H1 (cell line): ENCODE measurements at regions not wholly inside any gene's neighbourhood (a gene's known extent, or its start where the extent isn't known, plus 50 kb on each side); places are given as distances from the start of the nearest gene placed in this dataset.

Experiments used
- CTCF ChIA-PET: fragments of 300-600 bp; sonication (Branson Sonifier 250); formaldehyde crosslinking; loops from one replicate; lab custom pipeline; 2021; ENCODE audit not compliant: partially characterized antibody; lab: Charles Lee
- POLR2A ChIA-PET: fragments of 300-600 bp; sonication (Branson Sonifier 250); formaldehyde crosslinking; loops from one replicate; lab custom pipeline; 2021; ENCODE audit warnings: inconsistent platforms; ENCODE audit not compliant: partially characterized antibody; lab: Charles Lee
- DNase-seq, 2 experiments: peaks; one replicate each; pipeline versions ENCODE4 v3.0.0 to v3.0.0-alpha.2; 2010 to 2022; ENCODE audit warnings: low spot score in 2 of 2, low read depth in 1 of 2, mixed read lengths in 1 of 2
- FAIRE-seq: peaks from 2 replicates; lab custom pipeline; 2011; peaks lifted over from hg19 to GRCh38; lab: Jason Lieb, UNC
- H2AFZ ChIP-seq: 2 replicates; pipeline ENCODE4 v1.8.1; 2012; ENCODE audit warnings: low read length, inconsistent platforms
- H2AK5ac ChIP-seq: 2 replicates; pipeline ENCODE4 v1.6.1; 2013; ENCODE audit warnings: low read depth, low read length
- H2BK120ac ChIP-seq: replicated peaks from 2 replicates; pipeline ENCODE3; 2013; ENCODE audit warnings: low read depth, low read length, inconsistent platforms
- H2BK12ac ChIP-seq: 2 replicates; pipeline ENCODE4 v1.6.1; 2013; ENCODE audit warnings: low read depth, low read length
- H2BK15ac ChIP-seq: 2 replicates; pipeline ENCODE4 v1.6.1; 2013; ENCODE audit warnings: low read length
- H2BK20ac ChIP-seq: 2 replicates; pipeline ENCODE4 v1.6.1; 2013; ENCODE audit warnings: low read length
- H2BK5ac ChIP-seq: 2 replicates; pipeline ENCODE4 v1.6.1; 2013; ENCODE audit warnings: low read depth, low read length
- H3K14ac ChIP-seq: 2 replicates; pipeline ENCODE4 v1.6.1; 2013; ENCODE audit warnings: inconsistent platforms; ENCODE audit not compliant: insufficient read length
- H3K18ac ChIP-seq: 2 replicates; pipeline ENCODE4 v1.6.1; 2013; ENCODE audit warnings: low read length; ENCODE audit errors: extremely low read depth
- H3K23ac ChIP-seq: 2 replicates; pipeline ENCODE4 v1.6.1; 2013; ENCODE audit warnings: inconsistent platforms; ENCODE audit not compliant: insufficient read length
- H3K23me2 ChIP-seq: 2 replicates; pipeline ENCODE4 v1.6.1; 2013; ENCODE audit warnings: low read depth, low read length
- H3K27ac ChIP-seq: 2 replicates; pipeline ENCODE4 v1.6.1; 2011; ENCODE audit warnings: low read depth, low read length, inconsistent platforms
- H3K27me3 ChIP-seq, 4 experiments: replicated peaks in 1 of 4; 1 replicate in 1 of 4; 2 replicates in 3 of 4; pipeline versions ENCODE4 v1.6.1 to v1.8.1; 2011 to 2013; ENCODE audit warnings: low read length in 3 of 4, mild to moderate bottlenecking in 3 of 4, inconsistent platforms in 2 of 4, mixed read lengths in 2 of 4, moderate library complexity in 1 of 4; ENCODE audit not compliant: control insufficient read depth in 3 of 4, insufficient read depth in 3 of 4; ENCODE audit errors: extremely low read depth in 1 of 4
- H3K36me3 ChIP-seq, 4 experiments: 2 replicates each; pipeline versions ENCODE4 v1.6.1 to v1.8.1; 2011 to 2013; ENCODE audit warnings: mild to moderate bottlenecking in 4 of 4, low read length in 3 of 4, moderate library complexity in 2 of 4, control low read depth in 1 of 4, inconsistent platforms in 1 of 4; ENCODE audit not compliant: insufficient read depth in 4 of 4, control insufficient read depth in 2 of 4
- H3K4ac ChIP-seq: replicated peaks from 2 replicates; pipeline ENCODE3; 2013; ENCODE audit warnings: low read length, low read depth, mixed read lengths, inconsistent platforms; ENCODE audit not compliant: insufficient read length
- H3K4me1 ChIP-seq, 4 experiments: replicated peaks in 1 of 4; 1 replicate in 1 of 4; 2 replicates in 3 of 4; pipeline versions ENCODE4 v1.6.1 to v1.8.1; 2011 to 2013; ENCODE audit warnings: low read length in 3 of 4, inconsistent platforms in 2 of 4, mixed read lengths in 1 of 4; ENCODE audit not compliant: insufficient read depth in 4 of 4, control insufficient read depth in 3 of 4
- H3K4me2 ChIP-seq, 2 experiments: 2 replicates each; pipeline versions ENCODE4 v1.6.1 to v1.8.1; 2011 to 2013; ENCODE audit warnings: low read depth in 2 of 2, low read length in 2 of 2, control low read depth in 1 of 2, inconsistent platforms in 1 of 2, mild to moderate bottlenecking in 1 of 2; ENCODE audit not compliant: insufficient read depth in 1 of 2
- H3K4me3 ChIP-seq, 4 experiments: fragments of 200-600, 300-600 bp in 1 of 4; sonication (generic), shearing (Covaris generic), sonication (Bioruptor Twin) in 1 of 4; 2 replicates each; pipeline versions ENCODE4 v1.5.1 to v1.8.1; 2011 to 2016; ENCODE audit warnings: low read length in 4 of 4, low read depth in 3 of 4, control low read depth in 2 of 4, inconsistent platforms in 2 of 4, mild to moderate bottlenecking in 2 of 4, mixed read lengths in 1 of 4, moderate library complexity in 1 of 4; ENCODE audit not compliant: insufficient read depth in 2 of 4; ENCODE audit errors: extremely low read depth in 1 of 4
- H3K56ac ChIP-seq: replicated peaks from 2 replicates; pipeline ENCODE3; 2013; ENCODE audit warnings: low read depth, mild to moderate bottlenecking, mixed read lengths, low read length, inconsistent platforms; ENCODE audit not compliant: insufficient read length
- H3K79me1 ChIP-seq: 2 replicates; pipeline ENCODE4 v1.6.1; 2013; ENCODE audit warnings: low read depth, low read length, control low read depth
- H3K79me2 ChIP-seq, 2 experiments: 2 replicates each; pipeline versions ENCODE4 v1.6.1 to v1.8.1; 2012 to 2013; ENCODE audit warnings: low read length in 2 of 2, mild to moderate bottlenecking in 2 of 2, inconsistent platforms in 1 of 2; ENCODE audit not compliant: insufficient read depth in 2 of 2, control insufficient read depth in 1 of 2
- H3K9ac ChIP-seq, 4 experiments: replicated peaks in 1 of 4; 1 replicate in 1 of 4; 2 replicates in 3 of 4; pipeline versions ENCODE4 v1.6.1 to v1.8.1; 2011 to 2013; ENCODE audit warnings: low read depth in 3 of 4, low read length in 3 of 4, control low read depth in 2 of 4, mild to moderate bottlenecking in 2 of 4, moderate library complexity in 2 of 4, inconsistent platforms in 1 of 4; ENCODE audit errors: extremely low read depth in 1 of 4
- H3K9me3 ChIP-seq, 2 experiments: 2 replicates each; pipeline versions ENCODE4 v1.6.1 to v1.8.1; 2012 to 2013; ENCODE audit warnings: mild to moderate bottlenecking in 2 of 2, moderate library complexity in 2 of 2, control low read depth in 1 of 2, inconsistent platforms in 1 of 2, low read depth in 1 of 2, low read length in 1 of 2, mixed read lengths in 1 of 2; ENCODE audit not compliant: insufficient read depth in 2 of 2
- H4K20me1 ChIP-seq, 2 experiments: replicated peaks in 1 of 2; 2 replicates each; pipeline versions ENCODE3 to v1.8.1; 2011 to 2013; ENCODE audit warnings: inconsistent platforms in 2 of 2, low read length in 2 of 2, mild to moderate bottlenecking in 1 of 2; ENCODE audit not compliant: insufficient read depth in 2 of 2, control insufficient read depth in 1 of 2
- H4K5ac ChIP-seq: 2 replicates; pipeline ENCODE4 v1.6.1; 2013; ENCODE audit warnings: low read length, low read depth, mixed read lengths, inconsistent platforms; ENCODE audit not compliant: insufficient read length
- H4K8ac ChIP-seq: 2 replicates; pipeline ENCODE4 v1.8.0; 2013; ENCODE audit warnings: mild to moderate bottlenecking, moderate library complexity, low read length, inconsistent platforms; ENCODE audit not compliant: insufficient read depth; ENCODE audit errors: extremely low read depth
- H4K91ac ChIP-seq: replicated peaks from 2 replicates; pipeline ENCODE3; 2013; ENCODE audit warnings: low read length, mixed read lengths, inconsistent platforms; ENCODE audit not compliant: insufficient read length
- CTCF ChIP-seq, 3 experiments: IDR thresholded peaks; 1 replicate in 2 of 3; 2 replicates in 1 of 3; pipeline versions ENCODE4 v1.5.1 to v1.6.1; 2011; ENCODE audit warnings: low read length in 3 of 3, mild to moderate bottlenecking in 3 of 3, inconsistent platforms in 2 of 3, low read depth in 1 of 3, moderate library complexity in 1 of 3; ENCODE audit not compliant: insufficient read depth in 1 of 3; ENCODE audit errors: control extremely low read depth in 1 of 3
- GABPA ChIP-seq: IDR thresholded peaks from 2 replicates; pipeline ENCODE4 v1.6.1; 2011; ENCODE audit warnings: mild to moderate bottlenecking, low read length, moderate library complexity, borderline replicate concordance; ENCODE audit not compliant: insufficient read depth
- POLR2A ChIP-seq, 2 experiments: IDR thresholded peaks; 1 replicate in 1 of 2; 2 replicates in 1 of 2; pipeline ENCODE4 v1.6.1; 2011; ENCODE audit warnings: low read depth in 2 of 2, low read length in 2 of 2, mild to moderate bottlenecking in 2 of 2; ENCODE audit errors: control extremely low read depth in 1 of 2
- RAD21 ChIP-seq, 2 experiments: IDR thresholded peaks in 1 of 2; conservative IDR thresholded peaks in 1 of 2; 2 replicates each; pipeline ENCODE4 v1.6.1; 2011; ENCODE audit warnings: low read depth in 2 of 2, low read length in 2 of 2, improper control_type of control experiment in 1 of 2, inconsistent platforms in 1 of 2, mild to moderate bottlenecking in 1 of 2, moderate library complexity in 1 of 2
- WGBS, 2 experiments: shearing (Covaris generic) in 1 of 2; methylation state at CpG; one replicate each; pipeline versions ENCODE4 v1.1.6 to v1.1.7; 2013 to 2015; ENCODE audit warnings: low lambda C conversion rate in 2 of 2, mixed read lengths in 2 of 2, inconsistent platforms in 1 of 2, low coverage in 1 of 2, missing lambda C conversion rate in 1 of 2; ENCODE audit not compliant: insufficient replicate concordance in 2 of 2, insufficient coverage in 1 of 2, insufficient read length in 1 of 2; ENCODE audit errors: extremely low coverage in 1 of 2, missing lambda C conversion rate in 1 of 2; 5-methylcytosine and 5-hydroxymethylcytosine counted together

- no peak overlapping the region for H3K4me2 ChIP-seq
- H3K79me1 ChIP-seq: no peaks in the 10 kb centered on the region
- H2BK20ac ChIP-seq: no peak overlapping the region
- no peak overlapping the region for H3K9ac ChIP-seq
- H2BK12ac ChIP-seq: no peak overlapping the region
- no peak overlapping the region for H3K4me3 ChIP-seq
- no peak overlapping the region for H4K91ac ChIP-seq
- H2BK5ac ChIP-seq: no peak overlapping the region
- FAIRE-seq: no peak
- H3K4me1 ChIP-seq: no peaks in the 10 kb centered on the region
- no peak overlapping the region for H3K56ac ChIP-seq
- no peaks in the 10 kb centered on the region for H3K79me2 ChIP-seq
- no peak overlapping the region for H3K18ac ChIP-seq
- H3K27me3 ChIP-seq: no peaks in the 10 kb centered on the region
- H3K9me3 ChIP-seq: no peaks in the 10 kb centered on the region
- no peak for DNase-seq
- no peaks in the 10 kb centered on the region for H3K36me3 ChIP-seq
- no peaks in the 10 kb centered on the region for H4K20me1 ChIP-seq
- WGBS, 2 experiments: 85% methylated on average over 6 of the region's 6 CpGs; no CpG with 5 or more reads in 1 of the 2 experiments
- no peak overlapping the region for H2AK5ac ChIP-seq
- no peak overlapping the region for H4K5ac ChIP-seq
- TF ChIP-seq GABPA: no peak
- no peak for TF ChIP-seq POLR2A (IDR thresholded peaks at IDR 0.05; ENCODE audit: control extremely low read depth in 1 of 2, low read depth in 2 of 2, low read length in 2 of 2)
- TF ChIP-seq CTCF (IDR thresholded peaks at IDR 0.05; ENCODE audit: control extremely low read depth in 1 of 3, insufficient read depth in 1 of 3, low read depth in 1 of 3, low read length in 3 of 3): no peak
- TF ChIP-seq RAD21 (IDR thresholded peaks at IDR 0.05 in 1 of 2, conservative IDR thresholded peaks at IDR 0.05 in 1 of 2; ENCODE audit: low read depth in 2 of 2, low read length in 2 of 2): no peak
- no peaks in the 10 kb centered on the region for H3K23me2 ChIP-seq
- H2BK120ac ChIP-seq: no peak overlapping the region
- no peak overlapping the region for H3K14ac ChIP-seq
- no peak overlapping the region for H2AFZ ChIP-seq
- ChIA-PET CTCF (interaction anchor here (0.8 to 2.7 kb wide), 19 partner anchors 9 to 800 kb away, joined by 3 to 13 read pairs (median 4); no protein-coding TSS in a partner anchor), POLR2A (no interaction called here)
- H3K4ac ChIP-seq: no peak overlapping the region
- no peak overlapping the region for H3K27ac ChIP-seq
- no peak overlapping the region for H2BK15ac ChIP-seq
- no peak overlapping the region for H4K8ac ChIP-seq
- H3K23ac ChIP-seq: no peak overlapping the region
These were observed 572.1 kb downstream of the ACTL7B start for GRCh38 chr9:108283696-108284095.
